ENCODE measurements at regions not wholly inside any gene's neighbourhood (a gene's known extent, or its start where the extent isn't known, plus 50 kb on each side); places are given as distances from the start of the nearest gene placed in this dataset.

DNA sequence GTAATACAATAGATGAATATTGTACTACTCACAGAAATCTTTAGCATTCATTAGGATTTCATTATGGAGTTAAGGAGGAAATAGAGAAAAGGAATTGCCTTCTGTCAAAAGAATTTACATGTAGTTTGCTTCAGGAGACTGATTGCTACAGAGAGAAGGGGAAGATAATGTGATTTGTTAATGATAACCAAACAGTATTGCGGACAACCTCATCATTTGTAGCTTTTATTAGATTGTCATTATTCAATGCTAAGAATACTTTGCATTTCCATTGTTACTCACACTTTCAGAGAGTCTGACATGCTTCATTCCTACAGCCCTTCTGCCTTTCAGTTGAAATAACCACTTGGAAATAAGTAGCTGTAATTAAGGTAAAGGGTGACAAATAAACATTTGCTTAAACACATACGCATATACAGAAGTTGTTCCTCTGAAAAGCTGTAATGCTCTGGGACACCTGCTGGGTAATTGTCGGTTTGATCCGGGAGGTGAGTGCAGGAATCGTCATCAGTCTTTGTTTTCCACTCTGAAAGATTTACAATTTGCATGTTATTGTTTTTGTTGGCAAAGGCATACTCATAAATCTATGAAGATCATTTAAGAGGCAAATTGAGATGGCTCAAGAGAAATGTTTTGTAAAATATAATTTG is 600.2 kb downstream of the TRHDE start:
- no peak for DNase-seq (ENCODE audit: extremely low spot score, unreplicated experiment)
- TF ChIP-seq CTCF (IDR thresholded peaks at IDR 0.05), result no peak
- Mint-ChIP-seq H3K4me1 (ENCODE audit: unreplicated experiment) (no peaks in the 10 kb centered on the region), H3K36me3 (ENCODE audit: unreplicated experiment) (no peaks in the 10 kb centered on the region), H3K4me3 (ENCODE audit: unreplicated experiment) (no peak overlapping the region), H3K9me3 (ENCODE audit: unreplicated experiment) (peaks cover 26% of the 10 kb centered on the region), H3K27ac (ENCODE audit: unreplicated experiment) (no peak overlapping the region), H3K27me3 (ENCODE audit: unreplicated experiment) (no peaks in the 10 kb centered on the region)

GRCh38 chr12:72872996-72873395 is 600.8 kb downstream of the TRHDE start:
- Mint-ChIP-seq H3K4me1 (ENCODE audit: unreplicated experiment) (no peaks in the 10 kb centered on the region), H3K4me3 (ENCODE audit: unreplicated experiment) (no peak overlapping the region)

DNA sequence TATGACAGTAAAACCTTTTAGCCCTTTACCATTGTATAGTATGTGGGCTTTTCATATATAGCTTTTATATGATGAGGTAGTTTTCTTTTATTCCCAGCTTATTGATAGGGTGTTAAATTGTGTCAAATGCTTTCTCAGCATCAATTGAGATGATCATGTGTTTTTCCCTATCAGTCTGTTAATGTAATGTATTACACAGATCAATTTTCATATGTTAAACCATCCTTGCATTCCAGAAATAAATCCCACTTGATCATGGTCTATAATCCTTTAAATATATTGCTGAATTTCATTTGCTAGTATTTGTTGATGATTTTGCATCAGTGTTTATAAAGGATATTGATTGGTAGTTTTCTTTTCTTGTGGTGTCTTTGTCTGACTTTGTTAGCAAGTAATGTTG is 603.9 kb downstream of the TRHDE start:
- Mint-ChIP-seq H3K27me3 (ENCODE audit: unreplicated experiment) (no peaks in the 10 kb centered on the region), H3K4me1 (ENCODE audit: unreplicated experiment) (no peaks in the 10 kb centered on the region), H3K27ac (ENCODE audit: unreplicated experiment) (no peak overlapping the region), H3K4me3 (ENCODE audit: unreplicated experiment) (no peak overlapping the region), H3K36me3 (ENCODE audit: unreplicated experiment) (no peaks in the 10 kb centered on the region), H3K9me3 (ENCODE audit: unreplicated experiment) (peaks cover 35% of the 10 kb centered on the region)
- no peak for DNase-seq (ENCODE audit: extremely low spot score, unreplicated experiment)
- TF ChIP-seq CTCF (IDR thresholded peaks at IDR 0.05), result no peak

More at GRCh38 chr12:72872996-72873395, 600.8 kb downstream of the TRHDE start:
- Mint-ChIP-seq H3K27ac (ENCODE audit: unreplicated experiment) (no peak overlapping the region), H3K36me3 (ENCODE audit: unreplicated experiment) (no peaks in the 10 kb centered on the region), H3K27me3 (ENCODE audit: unreplicated experiment) (no peaks in the 10 kb centered on the region), H3K9me3 (ENCODE audit: unreplicated experiment) (peaks cover 30% of the 10 kb centered on the region)
- no peak for DNase-seq (ENCODE audit: extremely low spot score, unreplicated experiment)
- no peak for TF ChIP-seq CTCF (IDR thresholded peaks at IDR 0.05)

- no peak for DNase-seq (ENCODE audit: extremely low spot score, unreplicated experiment)
- H3K27me3 Mint-ChIP-seq (ENCODE audit: unreplicated experiment), result no peaks in the 10 kb centered on the region
- peaks cover 4% of the 10 kb centered on the region for H3K9me3 Mint-ChIP-seq (ENCODE audit: unreplicated experiment)
- no peaks in the 10 kb centered on the region for H3K4me1 Mint-ChIP-seq (ENCODE audit: unreplicated experiment)
- H3K27ac Mint-ChIP-seq (ENCODE audit: unreplicated experiment), result no peak overlapping the region
- H3K36me3 Mint-ChIP-seq (ENCODE audit: unreplicated experiment), result no peaks in the 10 kb centered on the region
- H3K4me3 Mint-ChIP-seq (ENCODE audit: unreplicated experiment), result no peak overlapping the region
- TF ChIP-seq CTCF (IDR thresholded peaks at IDR 0.05), result no peak
These were observed 616.5 kb downstream of the TRHDE start for GRCh38 chr12:72888693-72889092.

GRCh38 chr12:72889791-72890190 is 617.6 kb downstream of the TRHDE start:
- TF ChIP-seq CTCF (IDR thresholded peaks at IDR 0.05), result no peak
- Mint-ChIP-seq H3K27me3 (ENCODE audit: unreplicated experiment) (no peaks in the 10 kb centered on the region), H3K4me1 (ENCODE audit: unreplicated experiment) (no peaks in the 10 kb centered on the region), H3K27ac (ENCODE audit: unreplicated experiment) (no peak overlapping the region), H3K4me3 (ENCODE audit: unreplicated experiment) (no peak overlapping the region), H3K9me3 (ENCODE audit: unreplicated experiment) (peaks cover 4% of the 10 kb centered on the region), H3K36me3 (ENCODE audit: unreplicated experiment) (no peaks in the 10 kb centered on the region)
- DNase-seq (ENCODE audit: extremely low spot score, unreplicated experiment), result no peak
